ENCODE measurements at regions not wholly inside any gene's neighbourhood (a gene's known extent, or its start where the extent isn't known, plus 50 kb on each side); places are given as distances from the start of the nearest gene placed in this dataset.
A peak's percentile ranks its signal among the peaks of the same experiment; 100 is the strongest.

- TF ChIP-seq CTCF (IDR thresholded peaks at IDR 0.05; ENCODE audit: insufficient read depth, low read length) (no peak), REST (IDR thresholded peaks at IDR 0.05; ENCODE audit: insufficient replicate concordance, low read depth) (peak; percentile 71), POLR2AphosphoS5 (IDR thresholded peaks at IDR 0.05; ENCODE audit: low read depth) (no peak)
Observed at GRCh38 chr16:9226924-9227323, 135.5 kb downstream of the HAPSTR1 start.
